ENCODE measurements at regions not wholly inside any gene's neighbourhood (a gene's known extent, or its start where the extent isn't known, plus 50 kb on each side); places are given as distances from the start of the nearest gene placed in this dataset.

DNA sequence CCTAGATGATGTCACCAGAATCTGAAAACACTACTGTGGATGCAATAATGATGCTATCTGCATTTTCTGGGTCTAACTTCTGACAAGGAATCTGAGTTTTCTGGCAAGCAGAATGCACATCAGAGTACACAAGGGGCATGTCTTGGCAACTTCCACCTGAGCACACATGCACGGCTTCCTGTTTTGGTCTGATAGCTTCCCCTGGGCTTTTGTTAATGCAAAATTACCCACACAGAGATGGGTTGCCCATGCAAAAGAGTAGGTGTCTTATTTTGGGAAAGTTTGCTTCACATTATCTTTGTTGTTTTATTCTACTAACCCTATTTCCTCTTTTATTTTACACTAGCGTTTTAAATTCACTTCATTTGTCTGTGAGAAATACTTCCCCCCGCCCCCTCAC lies 74.2 kb upstream of the SATB1 start:
- TF ChIP-seq CTCF (conservative IDR thresholded peaks at IDR 0.05; ENCODE audit: low read length) = no peak
- no peak for TF ChIP-seq EZH2phosphoT487 (IDR thresholded peaks at IDR 0.05; ENCODE audit: borderline replicate concordance, low read depth, low read length)

Data from OCI-LY7 (cell line).